KOPT-K1 (cell line): ENCODE measurements at regions not wholly inside any gene's neighbourhood (a gene's known extent, or its start where the extent isn't known, plus 50 kb on each side); places are given as distances from the start of the nearest gene placed in this dataset.
"Not testable (repeated sequence)": the region's sequence is repeated elsewhere in the genome, so short reads cannot be mapped to it uniquely, and the experiment has no call there.

Experiments used
- H3K27ac ChIP-seq: fragments of 200-600 bp; sonication (generic); 2 replicates; pipeline ENCODE4 v1.5.1; 2016; ENCODE audit warnings: antibody characterized with exemption, mild to moderate bottlenecking, low read depth, low read length; ENCODE audit not compliant: poor library complexity, severe bottlenecking
- H3K36me3 ChIP-seq: fragments of 200-600 bp; sonication (generic); 2 replicates; pipeline ENCODE4 v1.5.1; 2017; ENCODE audit warnings: antibody characterized with exemption, mild to moderate bottlenecking, low read length, moderate library complexity; ENCODE audit not compliant: insufficient read depth
- H3K9me3 ChIP-seq: fragments of 200-600 bp; sonication (generic); 2 replicates; pipeline ENCODE4 v1.5.1; 2017; ENCODE audit warnings: antibody characterized with exemption, low read length, mild to moderate bottlenecking; ENCODE audit not compliant: insufficient read depth, poor library complexity, severe bottlenecking

- Histone ChIP-seq H3K36me3 (no peaks in the 10 kb centered on the region), H3K9me3 (no peaks in the 10 kb centered on the region), H3K27ac (no peak overlapping the region)
These were observed 136.4 kb upstream of the PCSK5 start for GRCh38 chr9:75754080-75754479.

DNA sequence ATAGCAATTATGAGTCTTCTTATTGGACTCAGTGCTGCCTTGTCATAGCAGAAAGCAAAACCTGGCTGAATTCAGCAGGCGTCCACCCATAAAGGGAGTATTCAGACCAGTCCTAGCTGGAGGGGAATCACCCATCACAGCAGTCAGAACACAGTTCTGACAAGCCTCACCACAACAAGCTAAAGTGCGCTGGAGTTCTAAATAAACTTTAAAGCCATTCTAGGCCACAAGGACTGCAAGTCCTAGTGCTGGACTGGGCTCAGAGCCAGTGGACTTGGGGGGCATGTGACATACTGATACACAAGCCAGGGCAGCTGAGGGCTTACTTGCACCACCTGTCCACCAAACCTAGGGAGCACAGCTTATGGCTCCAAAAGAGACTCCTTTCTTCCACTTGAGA is 115.3 kb upstream of the PCSK5 start:
- no peaks in the 10 kb centered on the region for H3K36me3 ChIP-seq
- no peak overlapping the region for H3K27ac ChIP-seq
- H3K9me3 ChIP-seq: no peaks in the 10 kb centered on the region

- no peaks in the 10 kb centered on the region for H3K36me3 ChIP-seq
- no peaks in the 10 kb centered on the region for H3K9me3 ChIP-seq
These were observed 114.3 kb upstream of the PCSK5 start for GRCh38 chr9:75775966-75776691.

DNA sequence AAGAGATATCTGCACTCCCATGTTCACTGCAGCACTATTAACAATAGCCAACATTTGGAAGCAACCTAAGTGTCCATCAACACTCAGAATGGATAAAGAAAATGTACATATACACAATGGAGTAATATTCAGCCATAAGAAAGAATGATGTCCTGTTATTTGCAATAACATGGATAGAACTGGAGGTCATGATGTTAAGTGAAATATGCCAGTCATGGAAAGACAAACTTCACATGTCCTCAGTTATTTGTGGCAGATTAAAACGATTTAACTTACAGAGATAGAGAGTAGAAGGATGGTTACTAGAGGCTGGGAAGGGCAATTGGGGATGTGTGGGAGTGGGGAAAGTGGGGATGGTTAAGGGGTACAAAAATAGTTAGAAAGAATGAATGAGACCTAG is 110.3 kb upstream of the PCSK5 start:
- Histone ChIP-seq H3K9me3 (no peaks in the 10 kb centered on the region), H3K27ac (no peak overlapping the region), H3K36me3 (no peaks in the 10 kb centered on the region)

More at GRCh38 chr9:75775966-75776691, 114.3 kb upstream of the PCSK5 start:
- H3K27ac ChIP-seq: no peak overlapping the region

DNA sequence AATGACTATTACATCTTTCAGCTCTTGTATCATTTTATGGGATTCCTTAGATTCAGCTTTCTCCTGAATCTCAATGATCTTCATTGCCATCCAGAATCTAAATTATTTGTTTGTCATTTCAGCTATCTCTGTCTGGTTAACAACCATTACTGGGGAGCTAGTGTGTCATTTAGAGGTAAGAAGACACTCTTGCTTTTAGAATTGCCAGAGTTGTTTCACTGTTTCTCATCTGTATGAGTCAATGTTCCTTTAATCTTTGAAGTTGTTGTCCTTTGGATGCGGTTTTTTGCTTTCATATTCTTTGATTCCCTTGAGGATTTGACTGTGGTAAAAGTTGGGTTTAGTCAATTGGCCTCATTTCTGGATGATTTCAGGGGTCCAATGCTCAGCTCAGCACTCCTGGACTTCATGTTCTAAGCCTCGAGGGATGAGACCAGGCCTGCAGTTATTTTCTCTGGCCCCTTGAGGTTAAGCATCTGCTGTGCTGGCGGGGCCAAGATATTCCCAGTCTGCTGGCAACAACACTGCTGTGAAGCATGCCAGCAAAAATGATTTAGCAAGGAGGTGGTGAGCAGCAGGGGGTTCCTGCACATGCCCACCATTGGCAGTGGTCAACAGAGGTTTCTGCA is 102.4 kb upstream of the PCSK5 start:
- H3K9me3 ChIP-seq: no peaks in the 10 kb centered on the region
- no peaks in the 10 kb centered on the region for H3K36me3 ChIP-seq
- H3K27ac ChIP-seq: no peak overlapping the region

- Histone ChIP-seq H3K36me3 (no peaks in the 10 kb centered on the region), H3K27ac (no peak overlapping the region), H3K9me3 (no peaks in the 10 kb centered on the region)
These were observed 93.3 kb upstream of the PCSK5 start for GRCh38 chr9:75797085-75797580.

- H3K27ac ChIP-seq: no peak overlapping the region
- no peaks in the 10 kb centered on the region for H3K9me3 ChIP-seq
- H3K36me3 ChIP-seq: no peaks in the 10 kb centered on the region
These were observed 92.0 kb upstream of the PCSK5 start for GRCh38 chr9:75798505-75798904.

DNA sequence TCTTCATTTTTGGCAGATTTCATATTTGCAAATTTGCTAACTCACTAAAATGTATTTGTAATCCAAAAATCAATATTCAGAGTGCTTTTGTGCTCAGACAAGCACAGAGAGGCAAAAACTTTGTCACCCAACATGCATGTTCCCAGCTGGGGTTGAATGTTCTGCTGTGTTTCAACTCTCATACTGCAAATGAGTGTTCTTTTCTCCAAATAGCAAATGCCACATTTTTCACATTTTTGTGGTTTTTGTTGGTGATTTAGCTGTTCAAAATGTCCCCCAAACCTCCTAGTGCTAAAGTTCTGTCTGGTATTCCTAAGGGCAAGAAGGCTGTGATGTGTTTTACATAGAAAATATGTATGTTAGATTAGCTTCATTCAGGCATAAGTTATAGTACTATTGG is 87.3 kb upstream of the PCSK5 start:
- H3K36me3 ChIP-seq: no peaks in the 10 kb centered on the region
- H3K27ac ChIP-seq: no peak overlapping the region
- H3K9me3 ChIP-seq: no peaks in the 10 kb centered on the region

DNA sequence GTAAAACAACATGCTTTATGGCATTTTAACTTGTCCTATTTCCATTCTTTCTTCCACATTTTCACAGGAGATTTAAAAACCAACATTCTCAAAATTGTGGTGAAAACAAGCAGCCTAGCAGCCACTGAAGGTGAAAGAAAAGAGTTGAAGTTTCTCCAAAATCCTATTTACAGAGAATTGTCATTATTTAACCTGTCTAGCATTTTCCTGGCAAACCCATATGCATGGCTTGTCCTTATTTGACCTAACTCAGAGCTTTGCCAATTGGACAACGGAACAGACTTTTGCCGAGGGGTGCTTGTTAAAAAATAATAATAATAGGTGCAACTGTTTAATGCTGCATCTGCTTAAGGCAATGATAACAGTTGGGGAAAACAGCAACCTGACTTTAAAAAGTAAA is 80.4 kb upstream of the PCSK5 start:
- Histone ChIP-seq H3K36me3 (no peaks in the 10 kb centered on the region), H3K9me3 (no peaks in the 10 kb centered on the region)

GRCh38 chr9:75811692-75812091 is 78.8 kb upstream of the PCSK5 start:
- H3K27ac ChIP-seq: no peak overlapping the region

More for the DNA sequence above, 80.4 kb upstream of the PCSK5 start:
- H3K27ac ChIP-seq: no peak overlapping the region

GRCh38 chr9:75812141-75812540 is 78.3 kb upstream of the PCSK5 start:
- Histone ChIP-seq H3K27ac (no peak overlapping the region), H3K9me3 (no peaks in the 10 kb centered on the region), H3K36me3 (no peaks in the 10 kb centered on the region)

More at GRCh38 chr9:75811692-75812091, 78.8 kb upstream of the PCSK5 start:
- H3K9me3 ChIP-seq: no peaks in the 10 kb centered on the region
- no peaks in the 10 kb centered on the region for H3K36me3 ChIP-seq

DNA sequence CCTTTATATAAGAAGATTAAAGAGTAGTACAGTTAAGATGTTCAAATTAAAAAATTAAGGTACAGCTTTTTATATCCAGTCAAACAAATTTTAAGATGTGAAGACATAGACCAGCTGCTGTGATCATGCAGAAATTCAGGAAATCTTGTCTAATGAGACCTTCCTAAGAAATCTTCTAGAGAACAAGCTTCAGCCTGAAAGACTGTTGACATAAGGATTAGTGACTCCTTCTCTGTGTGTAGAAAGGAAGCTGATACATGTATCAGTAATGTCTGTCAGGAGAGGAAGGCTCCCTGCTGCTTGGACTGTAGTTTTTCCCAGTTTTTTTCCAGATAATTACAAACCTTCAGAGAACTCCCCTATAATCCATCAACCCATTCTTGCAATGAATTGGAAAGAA is 75.8 kb upstream of the PCSK5 start:
- Histone ChIP-seq H3K27ac (no peak overlapping the region), H3K36me3 (no peaks in the 10 kb centered on the region), H3K9me3 (no peaks in the 10 kb centered on the region)

GRCh38 chr9:75820471-75821115 is 69.9 kb upstream of the PCSK5 start:
- H3K9me3 ChIP-seq, H3K36me3 ChIP-seq, H3K27ac ChIP-seq: not testable (repeated sequence)

DNA sequence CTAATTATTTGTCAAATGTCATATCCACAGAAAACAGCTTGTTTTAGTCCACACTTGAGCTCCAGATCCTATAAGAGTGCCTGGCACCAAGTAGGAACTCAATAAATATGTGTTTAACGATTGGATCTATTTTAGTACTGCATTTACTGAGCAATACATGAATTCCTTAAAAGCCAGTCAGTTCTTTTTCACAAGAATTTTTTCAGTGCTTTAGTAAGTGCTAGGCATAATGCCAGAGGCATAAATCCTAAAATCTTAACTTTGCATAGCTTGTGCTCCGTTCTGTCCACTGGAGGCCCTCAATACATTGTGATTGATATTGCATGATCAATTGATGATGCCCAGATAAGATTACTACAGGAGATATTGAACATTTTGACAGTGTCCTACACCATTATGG is 67.3 kb upstream of the PCSK5 start:
- Histone ChIP-seq H3K9me3 (no peaks in the 10 kb centered on the region), H3K27ac (no peak overlapping the region), H3K36me3 (no peaks in the 10 kb centered on the region)

DNA sequence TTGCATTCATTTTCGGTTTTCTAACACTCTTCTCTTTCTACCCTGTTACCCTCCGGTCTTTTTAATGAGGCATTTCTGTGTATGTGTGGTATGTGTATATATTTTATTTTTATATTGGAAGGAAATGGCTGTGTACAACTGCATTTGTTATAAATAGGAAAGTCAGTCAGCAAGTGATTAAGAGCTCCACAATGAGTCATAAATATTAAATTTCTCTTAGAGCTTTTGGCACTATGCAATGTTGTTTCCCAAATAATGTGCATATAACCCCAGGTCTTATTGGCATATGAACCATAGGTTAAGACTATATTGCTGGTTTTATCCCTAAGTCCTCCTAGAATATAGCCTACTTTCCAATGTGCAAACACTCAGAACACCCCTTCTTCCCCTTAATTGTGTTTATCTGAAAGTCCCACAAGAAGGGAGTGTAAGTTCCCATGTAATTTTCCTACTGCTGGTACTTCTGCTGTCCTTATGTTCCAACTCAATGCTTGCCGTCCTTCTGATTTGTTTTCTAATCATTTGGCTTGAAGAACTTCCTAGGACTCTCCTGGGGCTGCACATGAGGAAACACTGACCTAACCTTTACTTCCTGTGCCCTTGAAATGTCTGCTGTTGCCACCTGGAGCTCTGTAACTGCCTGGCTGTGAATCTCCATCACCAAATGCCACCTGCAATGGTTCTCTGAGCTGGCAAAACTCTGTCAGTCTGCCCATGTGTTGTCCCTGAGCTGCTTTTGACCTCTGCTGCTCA is 65.5 kb upstream of the PCSK5 start:
- Histone ChIP-seq H3K27ac (no peak overlapping the region), H3K9me3 (no peaks in the 10 kb centered on the region), H3K36me3 (no peaks in the 10 kb centered on the region)
